ENCODE measurements at regions not wholly inside any gene's neighbourhood (a gene's known extent, or its start where the extent isn't known, plus 50 kb on each side); places are given as distances from the start of the nearest gene placed in this dataset.

DNA sequence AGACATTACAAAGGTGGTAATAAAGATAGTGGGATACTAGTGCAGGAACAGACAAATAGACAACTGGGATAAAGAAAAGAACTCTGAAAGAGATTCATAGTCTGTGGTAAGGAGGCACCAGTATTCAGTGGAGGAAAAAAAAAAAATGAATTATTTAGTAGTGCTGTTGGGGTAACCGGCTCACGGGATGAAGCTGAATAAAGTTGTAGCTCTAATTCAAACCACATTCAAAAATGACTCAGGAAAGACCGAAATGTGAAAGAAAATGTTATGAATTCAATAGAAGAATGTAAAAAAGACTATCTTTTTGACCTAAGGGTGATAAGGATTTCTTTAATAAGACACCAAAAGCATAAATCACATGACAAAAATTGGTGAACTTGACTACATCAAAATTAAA, 83.1 kb upstream of the HABP2 start:
- intact Hi-C loops (cut with micrococcal nuclease; ENCODE audit: unreplicated experiment), result no loop called here
- no peaks in the 10 kb centered on the region for H3K27me3 ChIP-seq (ENCODE audit: insufficient read depth, low read depth)
- no peaks in the 10 kb centered on the region for H3K79me2 ChIP-seq (ENCODE audit: low read depth)
- no peaks in the 10 kb centered on the region for H3K36me3 ChIP-seq (ENCODE audit: low read depth)
- no TSS peak for BruUV-seq (replicated peaks)
- H3K27ac ChIP-seq, result no peak overlapping the region
- H4K20me1 ChIP-seq (ENCODE audit: insufficient read depth), result no peaks in the 10 kb centered on the region
- TF ChIP-seq, protein P1, sequence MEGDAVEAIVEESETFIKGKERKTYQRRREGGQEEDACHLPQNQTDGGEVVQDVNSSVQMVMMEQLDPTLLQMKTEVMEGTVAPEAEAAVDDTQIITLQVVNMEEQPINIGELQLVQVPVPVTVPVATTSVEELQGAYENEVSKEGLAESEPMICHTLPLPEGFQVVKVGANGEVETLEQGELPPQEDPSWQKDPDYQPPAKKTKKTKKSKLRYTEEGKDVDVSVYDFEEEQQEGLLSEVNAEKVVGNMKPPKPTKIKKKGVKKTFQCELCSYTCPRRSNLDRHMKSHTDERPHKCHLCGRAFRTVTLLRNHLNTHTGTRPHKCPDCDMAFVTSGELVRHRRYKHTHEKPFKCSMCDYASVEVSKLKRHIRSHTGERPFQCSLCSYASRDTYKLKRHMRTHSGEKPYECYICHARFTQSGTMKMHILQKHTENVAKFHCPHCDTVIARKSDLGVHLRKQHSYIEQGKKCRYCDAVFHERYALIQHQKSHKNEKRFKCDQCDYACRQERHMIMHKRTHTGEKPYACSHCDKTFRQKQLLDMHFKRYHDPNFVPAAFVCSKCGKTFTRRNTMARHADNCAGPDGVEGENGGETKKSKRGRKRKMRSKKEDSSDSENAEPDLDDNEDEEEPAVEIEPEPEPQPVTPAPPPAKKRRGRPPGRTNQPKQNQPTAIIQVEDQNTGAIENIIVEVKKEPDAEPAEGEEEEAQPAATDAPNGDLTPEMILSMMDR (conservative IDR thresholded peaks at IDR 0.05), result no peak
- no peak for TF ChIP-seq EZH2 (IDR thresholded peaks at IDR 0.05; ENCODE audit: low read depth)
- H3K4me1 ChIP-seq (replicated peaks; ENCODE audit: insufficient read depth), result no peaks in the 10 kb centered on the region
- H3K9me2 ChIP-seq (ENCODE audit: insufficient read depth), result no peaks in the 10 kb centered on the region
- H3K9me3 ChIP-seq (ENCODE audit: insufficient read depth, low read depth), result no peaks in the 10 kb centered on the region
- no peaks in the 10 kb centered on the region for H3F3A ChIP-seq (ENCODE audit: insufficient read depth, low read depth)
- no peak overlapping the region for H2AFZ ChIP-seq
- ChIA-PET POLR2A (ENCODE audit: unreplicated experiment) (no interaction called here), CTCF (no interaction called here)
- no peak overlapping the region for H3K4me3 ChIP-seq
- no peak overlapping the region for H3K4me2 ChIP-seq
- DNase-seq, result no peak

DNA sequence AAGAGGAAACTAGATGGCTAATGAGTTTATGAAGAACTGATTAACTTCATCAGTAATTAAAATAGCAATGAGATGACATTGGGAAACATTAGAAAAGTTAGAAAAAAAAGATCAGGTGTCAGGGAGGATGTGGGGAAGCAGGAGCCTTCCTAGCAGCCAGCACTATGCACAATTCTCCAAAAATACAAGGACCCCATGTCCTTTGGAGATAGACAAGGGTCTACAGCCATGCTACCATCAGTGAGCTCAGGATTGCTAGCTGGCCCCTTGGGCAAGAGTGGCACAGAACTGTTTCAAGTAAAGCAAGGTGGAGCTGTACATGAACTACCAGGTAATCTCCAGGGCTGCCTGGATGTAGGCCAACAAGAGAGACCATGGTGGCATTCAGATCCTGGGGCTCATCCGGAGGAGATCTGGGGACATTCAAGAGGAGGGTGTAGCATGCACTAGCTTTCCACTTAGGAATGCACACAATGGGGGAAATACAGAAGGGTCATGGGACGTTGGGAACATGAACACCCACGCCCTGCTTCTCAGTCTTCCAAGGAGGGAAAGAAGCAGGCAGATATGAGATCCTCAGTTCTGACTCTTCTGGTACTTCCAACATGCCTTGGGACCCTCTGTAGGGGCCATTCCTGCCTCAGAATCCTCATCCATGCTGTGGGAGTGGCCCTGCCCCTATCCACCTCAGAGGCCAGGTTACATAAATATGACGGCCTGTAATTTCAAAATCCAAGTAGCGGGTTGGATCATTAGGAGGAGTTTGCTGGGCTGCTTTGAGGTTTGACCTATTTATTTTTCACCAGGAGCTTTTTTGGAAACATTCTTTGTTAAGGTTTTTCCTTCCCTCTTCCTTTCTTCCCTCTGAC, 82.2 kb upstream of the HABP2 start:
- Histone ChIP-seq H3K27me3 (ENCODE audit: insufficient read depth, low read depth) (no peaks in the 10 kb centered on the region), H3K4me3 (no peak overlapping the region), H3F3A (ENCODE audit: insufficient read depth, low read depth) (no peaks in the 10 kb centered on the region), H2AFZ (no peak overlapping the region), H4K20me1 (ENCODE audit: insufficient read depth) (no peaks in the 10 kb centered on the region), H3K27ac (no peak overlapping the region), H3K36me3 (ENCODE audit: low read depth) (no peaks in the 10 kb centered on the region), H3K4me1 (replicated peaks; ENCODE audit: insufficient read depth) (no peaks in the 10 kb centered on the region), H3K9me3 (ENCODE audit: insufficient read depth, low read depth) (no peaks in the 10 kb centered on the region), H3K79me2 (ENCODE audit: low read depth) (no peaks in the 10 kb centered on the region), H3K9me2 (ENCODE audit: insufficient read depth) (no peaks in the 10 kb centered on the region), H3K4me2 (no peak overlapping the region)
- intact Hi-C loops (cut with micrococcal nuclease; ENCODE audit: unreplicated experiment), result no loop called here
- POLR2A ChIA-PET (ENCODE audit: unreplicated experiment), result no interaction called here
- no TSS peak for BruUV-seq (replicated peaks)
- CTCF ChIA-PET, result no interaction called here
- DNase-seq, result no peak
- TF ChIP-seq, protein P1 (conservative IDR thresholded peaks at IDR 0.05), result no peak
- no peak for TF ChIP-seq EZH2 (IDR thresholded peaks at IDR 0.05; ENCODE audit: low read depth)

DNA sequence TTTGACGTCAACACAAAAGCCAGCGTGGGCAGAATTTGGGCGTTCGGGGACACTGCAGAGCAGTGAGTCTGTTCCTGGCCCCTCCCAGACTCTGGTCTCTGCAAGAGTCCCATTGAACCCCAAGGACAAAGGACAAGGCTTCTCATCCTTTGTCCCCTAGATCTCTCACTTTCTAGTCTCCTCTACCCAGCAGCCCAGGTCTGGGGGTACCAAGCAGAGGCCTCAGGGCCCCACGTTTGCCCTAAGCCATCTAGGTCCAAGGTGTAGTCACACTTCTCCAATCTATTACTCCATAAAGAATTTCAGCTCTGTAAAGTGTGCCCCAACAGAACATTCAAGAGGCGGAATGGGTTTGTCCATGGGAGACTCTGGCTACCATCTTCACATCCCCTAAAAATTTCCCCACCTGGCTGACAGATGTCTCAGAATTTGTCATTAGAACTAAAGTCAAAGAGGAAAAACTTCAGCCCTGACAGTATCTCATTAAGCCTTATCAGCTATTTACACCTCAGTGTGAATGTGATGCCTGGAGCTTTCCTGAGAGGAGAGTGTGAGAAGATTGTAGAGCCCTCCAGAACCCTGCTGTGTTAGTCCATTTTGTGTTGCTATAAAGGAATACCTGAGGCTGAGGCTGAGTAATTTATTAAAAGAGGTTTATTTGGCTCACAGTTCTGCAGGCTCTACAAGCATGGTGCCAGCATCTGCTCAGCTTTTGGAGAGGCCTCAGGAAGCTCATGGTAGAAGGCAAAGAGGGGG, 81.4 kb upstream of the HABP2 start:
- H3K4me1 ChIP-seq (replicated peaks; ENCODE audit: insufficient read depth), result no peaks in the 10 kb centered on the region
- no peak for DNase-seq
- ChIA-PET CTCF (no interaction called here), POLR2A (ENCODE audit: unreplicated experiment) (no interaction called here)
- no peaks in the 10 kb centered on the region for H3K79me2 ChIP-seq (ENCODE audit: low read depth)
- intact Hi-C loops (cut with micrococcal nuclease; ENCODE audit: unreplicated experiment), result no loop called here
- no peak overlapping the region for H3K4me3 ChIP-seq
- H3K36me3 ChIP-seq (ENCODE audit: low read depth), result no peaks in the 10 kb centered on the region
- BruUV-seq (replicated peaks), result no TSS peak
- no peaks in the 10 kb centered on the region for H3K9me2 ChIP-seq (ENCODE audit: insufficient read depth)
- H3K27ac ChIP-seq, result no peak overlapping the region
- no peaks in the 10 kb centered on the region for H3F3A ChIP-seq (ENCODE audit: insufficient read depth, low read depth)
- no peak overlapping the region for H2AFZ ChIP-seq
- H4K20me1 ChIP-seq (ENCODE audit: insufficient read depth), result no peaks in the 10 kb centered on the region
- H3K27me3 ChIP-seq (ENCODE audit: insufficient read depth, low read depth), result no peaks in the 10 kb centered on the region
- no peak overlapping the region for H3K4me2 ChIP-seq
- no peaks in the 10 kb centered on the region for H3K9me3 ChIP-seq (ENCODE audit: insufficient read depth, low read depth)
- TF ChIP-seq, protein P1 (conservative IDR thresholded peaks at IDR 0.05), result no peak
- TF ChIP-seq EZH2 (IDR thresholded peaks at IDR 0.05; ENCODE audit: low read depth), result no peak

Measured in PC-9 (cell line).